GM23248 (cell line): ENCODE measurements at regions not wholly inside any gene's neighbourhood (a gene's known extent, or its start where the extent isn't known, plus 50 kb on each side); places are given as distances from the start of the nearest gene placed in this dataset.

Experiments used
- DNase-seq: peaks from one replicate; pipeline ENCODE4 v3.0.0-alpha.2; 2015
- H2AFZ ChIP-seq: fragments of 200-600 bp; sonication (generic); 2 replicates; pipeline ENCODE4 v1.6.1; 2016; ENCODE audit warnings: antibody characterized with exemption
- H3F3A ChIP-seq: fragments of 200-600 bp; sonication (generic); 2 replicates; pipeline ENCODE4 v1.6.1; 2016; ENCODE audit warnings: mild to moderate bottlenecking, antibody characterized with exemption, mixed run types; ENCODE audit not compliant: insufficient read depth
- H3K27ac ChIP-seq: fragments of 200-600 bp; sonication (generic); 2 replicates; pipeline ENCODE4 v1.5.1; 2016; ENCODE audit warnings: mild to moderate bottlenecking
- H3K27me3 ChIP-seq: fragments of 200-600 bp; sonication (generic); replicated peaks from 2 replicates; pipeline ENCODE4 v1.6.1; 2016; ENCODE audit warnings: mild to moderate bottlenecking; ENCODE audit not compliant: insufficient read depth
- H3K36me3 ChIP-seq: fragments of 200-600 bp; sonication (generic); 2 replicates; pipeline ENCODE4 v1.6.1; 2016; ENCODE audit warnings: low read depth, mild to moderate bottlenecking
- H3K4me1 ChIP-seq: fragments of 200-600 bp; sonication (generic); 2 replicates; pipeline ENCODE4 v1.6.1; 2016; ENCODE audit warnings: mild to moderate bottlenecking; ENCODE audit not compliant: insufficient read depth
- H3K4me2 ChIP-seq: fragments of 200-600 bp; sonication (generic); one replicate; pipeline ENCODE4 v1.6.1; 2016; ENCODE audit warnings: mild to moderate bottlenecking; ENCODE audit not compliant: unreplicated experiment
- H3K4me3 ChIP-seq: fragments of 200-600 bp; sonication (generic); 2 replicates; pipeline ENCODE4 v1.5.1; 2016; ENCODE audit warnings: mild to moderate bottlenecking
- H3K79me2 ChIP-seq: fragments of 200-600 bp; sonication (generic); 2 replicates; pipeline ENCODE4 v1.6.1; 2016; ENCODE audit warnings: mild to moderate bottlenecking; ENCODE audit not compliant: insufficient read depth
- H3K9ac ChIP-seq: fragments of 200-600 bp; sonication (generic); 2 replicates; pipeline ENCODE4 v1.6.1; 2016; ENCODE audit warnings: mild to moderate bottlenecking
- H3K9me2 ChIP-seq: fragments of 200-600 bp; sonication (generic); 2 replicates; pipeline ENCODE4 v1.6.1; 2016; ENCODE audit warnings: mixed run types, mild to moderate bottlenecking, moderate library complexity; ENCODE audit not compliant: insufficient read depth
- H3K9me3 ChIP-seq: fragments of 200-600 bp; sonication (generic); one replicate; pipeline ENCODE4 v1.6.1; 2017; ENCODE audit warnings: low read depth
- H4K20me1 ChIP-seq: fragments of 200-600 bp; sonication (generic); 2 replicates; pipeline ENCODE4 v1.6.0; 2016; ENCODE audit not compliant: insufficient read depth
- EZH2 ChIP-seq: fragments of 200-600 bp; sonication (generic); IDR thresholded peaks from 2 replicates; pipeline ENCODE4 v1.6.1; 2018; ENCODE audit warnings: antibody characterized with exemption, mild to moderate bottlenecking; ENCODE audit not compliant: insufficient read depth, poor library complexity, severe bottlenecking
- EZH2phosphoT487 ChIP-seq: fragments of 200-600 bp; sonication (generic); IDR thresholded peaks from 2 replicates; pipeline ENCODE4 v1.6.1; 2018; ENCODE audit warnings: antibody characterized with exemption, moderate library complexity, mild to moderate bottlenecking, low read depth; ENCODE audit not compliant: insufficient read depth
- WGBS, 2 experiments: methylation state at CpG; one replicate each; pipeline ENCODE4 v1.1.6; 2015 to 2017; ENCODE audit warnings: low lambda C conversion rate in 2 of 2, low coverage in 1 of 2; ENCODE audit errors: missing lambda C conversion rate in 2 of 2; 5-methylcytosine and 5-hydroxymethylcytosine counted together
- in situ Hi-C: fragments of 300-500 bp; cut with MboI; formaldehyde crosslinking; loops from 2 replicates; pipeline ENCODE4 v1.15.0; 2020

DNA sequence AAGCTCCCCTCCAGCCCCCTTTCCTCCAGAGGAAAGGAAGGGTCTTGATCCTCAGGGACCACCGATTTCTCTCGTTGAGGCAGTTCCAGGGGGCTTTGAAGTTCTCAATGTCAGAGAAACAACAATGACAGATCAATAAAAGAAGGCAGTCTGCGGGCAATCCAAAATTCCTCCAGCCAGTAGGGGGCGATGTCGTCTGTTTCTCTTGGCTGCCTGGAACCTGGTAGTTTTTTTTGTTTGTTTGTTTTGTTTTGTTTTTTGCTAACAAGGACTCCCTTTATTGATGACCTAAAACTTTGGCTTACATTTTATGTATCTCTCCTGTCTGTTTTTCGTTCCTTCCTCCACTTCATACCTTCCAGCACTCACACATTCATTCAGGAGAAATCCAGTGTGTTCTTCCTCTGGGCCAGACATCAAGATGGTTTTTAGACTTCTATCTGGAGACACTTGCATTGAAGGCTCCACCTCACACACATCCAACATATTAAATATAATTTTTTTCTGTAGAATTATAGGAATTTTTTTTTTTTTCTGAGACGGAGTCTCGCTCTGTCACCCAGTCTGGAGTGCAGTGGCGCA is 276.6 kb downstream of the RPLP1 start:
- H2AFZ ChIP-seq = no peak overlapping the region
- no peaks in the 10 kb centered on the region for H3K4me1 ChIP-seq
- H4K20me1 ChIP-seq = no peaks in the 10 kb centered on the region
- H3K4me2 ChIP-seq = no peak overlapping the region
- WGBS, 2 experiments = 36 to 40% methylated on average over 9 of the region's 9 CpGs
- no peaks in the 10 kb centered on the region for H3F3A ChIP-seq
- TF ChIP-seq EZH2 (no peak), EZH2phosphoT487 (no peak)
- H3K79me2 ChIP-seq = no peaks in the 10 kb centered on the region
- no peak overlapping the region for H3K9ac ChIP-seq
- in situ Hi-C loops = loop anchor here (10.0 kb wide), 1 partner anchor 356 kb away; no protein-coding TSS in a partner anchor
- no peaks in the 10 kb centered on the region for H3K9me2 ChIP-seq
- DNase-seq = peak; percentile 46
- no peak overlapping the region for H3K27ac ChIP-seq
- no peaks in the 10 kb centered on the region for H3K9me3 ChIP-seq
- H3K27me3 ChIP-seq = peaks cover 29% of the 10 kb centered on the region
- H3K36me3 ChIP-seq = no peaks in the 10 kb centered on the region
- no peak overlapping the region for H3K4me3 ChIP-seq

- in situ Hi-C loops = loop anchor here (10.0 kb wide), 1 partner anchor 744 kb away; no protein-coding TSS in a partner anchor
- H3K9me2 ChIP-seq = no peaks in the 10 kb centered on the region
- no peak overlapping the region for H2AFZ ChIP-seq
- TF ChIP-seq EZH2phosphoT487 (no peak), EZH2 (no peak)
- no peaks in the 10 kb centered on the region for H3F3A ChIP-seq
- H3K79me2 ChIP-seq = no peaks in the 10 kb centered on the region
- DNase-seq = no peak
- no peak overlapping the region for H3K4me3 ChIP-seq
- H4K20me1 ChIP-seq = no peaks in the 10 kb centered on the region
- H3K27me3 ChIP-seq = peaks cover 19% of the 10 kb centered on the region; the same call in 1 of the 2 replicates
- H3K4me1 ChIP-seq = no peaks in the 10 kb centered on the region; the same call in 1 of the 2 replicates
- no peaks in the 10 kb centered on the region for H3K9me3 ChIP-seq
- no peak overlapping the region for H3K4me2 ChIP-seq
- H3K9ac ChIP-seq = no peak overlapping the region
- no peaks in the 10 kb centered on the region for H3K36me3 ChIP-seq
- 79 to 80% methylated on average over 13 of the region's 13 CpGs for WGBS, 2 experiments
- H3K27ac ChIP-seq = no peak overlapping the region
These were observed 277.9 kb downstream of the RPLP1 start for GRCh38 chr15:69730281-69731080.

DNA sequence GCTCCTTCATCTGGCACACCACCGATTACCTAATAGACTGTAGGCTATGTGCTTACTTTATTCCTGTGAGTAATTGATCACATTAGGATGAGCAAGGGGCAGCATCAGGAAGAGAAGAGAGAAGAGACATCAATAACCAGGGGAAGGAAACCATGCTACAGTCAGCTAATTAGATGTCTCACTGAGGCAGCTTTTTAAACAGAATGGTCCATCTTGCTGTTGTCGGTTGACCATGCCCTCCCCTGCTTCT is 278.4 kb downstream of the RPLP1 start:
- 90 to 92% methylated on average over 2 of the region's 2 CpGs for whole genome bisulfite sequencing, 2 experiments
- Histone ChIP-seq H3F3A (no peaks in the 10 kb centered on the region), H3K27me3 (peaks cover 19% of the 10 kb centered on the region; the same call in 1 of the 2 replicates), H3K79me2 (no peaks in the 10 kb centered on the region), H3K4me3 (no peak overlapping the region), H3K27ac (no peak overlapping the region), H3K9me3 (no peaks in the 10 kb centered on the region), H3K9ac (no peak overlapping the region), H3K36me3 (no peaks in the 10 kb centered on the region), H2AFZ (no peak overlapping the region), H3K4me1 (no peaks in the 10 kb centered on the region; the same call in 1 of the 2 replicates), H4K20me1 (no peaks in the 10 kb centered on the region), H3K9me2 (no peaks in the 10 kb centered on the region), H3K4me2 (no peak overlapping the region)
- no peak for DNase-seq
- in situ Hi-C loops = loop anchor here (10.0 kb wide), 1 partner anchor 744 kb away; no protein-coding TSS in a partner anchor
- TF ChIP-seq EZH2 = no peak
- no peak for TF ChIP-seq EZH2phosphoT487

- H3K4me1 ChIP-seq = no peaks in the 10 kb centered on the region; the same call in 1 of the 2 replicates
- no peaks in the 10 kb centered on the region for H3K9me3 ChIP-seq
- no peak overlapping the region for H2AFZ ChIP-seq
- in situ Hi-C loops = loop anchor here (10.0 kb wide), 1 partner anchor 743 kb away; no protein-coding TSS in a partner anchor
- H3K4me3 ChIP-seq = no peak overlapping the region
- peaks cover 22% of the 10 kb centered on the region; the same call in 1 of the 2 replicates for H3K27me3 ChIP-seq
- H3K79me2 ChIP-seq = no peaks in the 10 kb centered on the region
- no peaks in the 10 kb centered on the region for H3F3A ChIP-seq
- no peaks in the 10 kb centered on the region for H3K36me3 ChIP-seq
- TF ChIP-seq EZH2 (no peak), EZH2phosphoT487 (no peak)
- no peak for DNase-seq
- H3K9ac ChIP-seq = no peak overlapping the region
- no peaks in the 10 kb centered on the region for H3K9me2 ChIP-seq
- no peak overlapping the region for H3K4me2 ChIP-seq
- WGBS, 2 experiments = 93 to 97% methylated on average over 3 of the region's 3 CpGs
- no peak overlapping the region for H3K27ac ChIP-seq
- H4K20me1 ChIP-seq = no peaks in the 10 kb centered on the region
These were observed 279.0 kb downstream of the RPLP1 start for GRCh38 chr15:69731581-69731980.
